Common myeloid progenitor, CD34-positive (primary cell): ENCODE measurements at regions not wholly inside any gene's neighbourhood (a gene's known extent, or its start where the extent isn't known, plus 50 kb on each side); places are given as distances from the start of the nearest gene placed in this dataset.

Experiments
- CTCF ChIA-PET: fragments of 350-600 bp; sonication (Branson Sonifier 250); formaldehyde crosslinking; loops from one replicate; lab custom pipeline; 2021; ENCODE audit warnings: antibody characterized with exemption; lab: Charles Lee
- POLR2A ChIA-PET: fragments of 350-600 bp; sonication (Branson Sonifier 250); formaldehyde crosslinking; loops from one replicate; lab custom pipeline; 2021; ENCODE audit warnings: antibody characterized with exemption; lab: Charles Lee
- DNase-seq, 3 donors: peaks; one replicate each; pipeline versions ENCODE4 v3.0.0 to v3.0.0-alpha.2; 2013
- H3K27ac ChIP-seq, 2 experiments: 1 replicate in 1 of 2; 2 replicates in 1 of 2; pipeline ENCODE4 v1.7.0; 2013; ENCODE audit warnings: inconsistent platforms in 2 of 2, low read length in 2 of 2, mild to moderate bottlenecking in 2 of 2, low read depth in 1 of 2, moderate library complexity in 1 of 2; ENCODE audit not compliant: severe bottlenecking in 2 of 2, insufficient read depth in 1 of 2, poor library complexity in 1 of 2
- H3K27me3 ChIP-seq, 5 experiments: replicated peaks in 2 of 5; 1 replicate in 3 of 5; 2 replicates in 2 of 5; pipeline versions ENCODE4 v1.6.1 to v1.7.0; 2013; ENCODE audit warnings: low read length in 4 of 5, mild to moderate bottlenecking in 2 of 5, moderate library complexity in 2 of 5, inconsistent platforms in 1 of 5; ENCODE audit not compliant: insufficient read depth in 5 of 5, control insufficient read depth in 4 of 5
- H3K36me3 ChIP-seq, 4 experiments: 1 replicate in 2 of 4; 2 replicates in 2 of 4; pipeline versions ENCODE4 v1.6.1 to v1.7.0; 2013; ENCODE audit warnings: low read length in 3 of 4, control low read depth in 1 of 4, mild to moderate bottlenecking in 1 of 4; ENCODE audit not compliant: control insufficient read depth in 4 of 4, insufficient read depth in 4 of 4
- H3K4me1 ChIP-seq, 4 experiments: 1 replicate in 3 of 4; 2 replicates in 1 of 4; pipeline versions ENCODE4 v1.6.1 to v1.7.1; 2013; ENCODE audit warnings: low read length in 3 of 4, mild to moderate bottlenecking in 3 of 4, control low read depth in 1 of 4, inconsistent platforms in 1 of 4, moderate library complexity in 1 of 4; ENCODE audit not compliant: control insufficient read depth in 4 of 4, insufficient read depth in 4 of 4; ENCODE audit errors: control extremely low read depth in 1 of 4
- H3K4me3 ChIP-seq, 7 experiments: 1 replicate in 4 of 7; 2 replicates in 3 of 7; pipeline versions ENCODE4 v1.5.1 to v1.7.0; 2013; ENCODE audit warnings: mild to moderate bottlenecking in 7 of 7, low read length in 6 of 7, moderate library complexity in 6 of 7, inconsistent platforms in 2 of 7, low read depth in 2 of 7, control low read depth in 1 of 7; ENCODE audit not compliant: insufficient read depth in 4 of 7, control insufficient read depth in 1 of 7; ENCODE audit errors: extremely low read depth in 1 of 7
- H3K9me3 ChIP-seq, 5 experiments: 1 replicate in 4 of 5; 2 replicates in 1 of 5; pipeline versions ENCODE4 v1.6.1 to v1.7.1; 2013; ENCODE audit warnings: low read length in 4 of 5, mild to moderate bottlenecking in 2 of 5, inconsistent platforms in 1 of 5, low read depth in 1 of 5, moderate library complexity in 1 of 5; ENCODE audit not compliant: control insufficient read depth in 4 of 5, insufficient read depth in 2 of 5; ENCODE audit errors: control extremely low read depth in 1 of 5
- WGBS: methylation state at CpG from one replicate; pipeline ENCODE4 v1.1.5; 2013; ENCODE audit not compliant: insufficient coverage; 5-methylcytosine and 5-hydroxymethylcytosine counted together

DNA sequence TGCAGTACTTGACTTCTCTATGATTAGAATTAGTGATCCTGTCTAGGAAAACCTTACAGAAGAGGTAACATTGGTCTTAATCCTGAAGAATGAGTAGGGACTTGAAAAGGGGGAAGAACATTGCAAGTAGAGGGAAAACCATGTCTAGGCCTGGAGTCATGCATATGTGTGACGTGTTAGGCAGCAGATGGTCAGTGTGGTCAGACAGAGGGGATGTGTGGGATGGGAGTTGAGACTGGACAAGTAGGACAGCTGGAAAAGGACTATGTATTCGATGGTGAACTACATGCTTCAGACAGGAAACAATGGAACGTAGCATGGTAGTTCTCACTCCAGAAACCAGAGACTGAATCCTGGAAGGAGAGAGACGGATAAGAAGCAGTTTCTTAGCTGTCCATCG, 235.6 kb upstream of the LRTM1 start:
- no peaks in the 10 kb centered on the region for H3K27me3 ChIP-seq
- H3K27ac ChIP-seq: no peak overlapping the region
- no peak overlapping the region for H3K4me3 ChIP-seq
- ChIA-PET CTCF (no interaction called here), POLR2A (no interaction called here)
- DNase-seq: no peak
- H3K36me3 ChIP-seq: no peaks in the 10 kb centered on the region
- H3K9me3 ChIP-seq: no peaks in the 10 kb centered on the region
- no peaks in the 10 kb centered on the region for H3K4me1 ChIP-seq
- WGBS: 94% methylated on average over 4 of the region's 5 CpGs

GRCh38 chr3:55162031-55162795, 234.4 kb upstream of the LRTM1 start:
- no peaks in the 10 kb centered on the region for H3K9me3 ChIP-seq
- H3K4me3 ChIP-seq: no peak overlapping the region
- H3K27ac ChIP-seq: no peak overlapping the region
- no peaks in the 10 kb centered on the region for H3K4me1 ChIP-seq
- ChIA-PET POLR2A (no interaction called here), CTCF (no interaction called here)
- no peaks in the 10 kb centered on the region for H3K36me3 ChIP-seq
- WGBS: 70% methylated on average over 3 of the region's 3 CpGs
- DNase-seq: no peak
- no peaks in the 10 kb centered on the region for H3K27me3 ChIP-seq

DNA sequence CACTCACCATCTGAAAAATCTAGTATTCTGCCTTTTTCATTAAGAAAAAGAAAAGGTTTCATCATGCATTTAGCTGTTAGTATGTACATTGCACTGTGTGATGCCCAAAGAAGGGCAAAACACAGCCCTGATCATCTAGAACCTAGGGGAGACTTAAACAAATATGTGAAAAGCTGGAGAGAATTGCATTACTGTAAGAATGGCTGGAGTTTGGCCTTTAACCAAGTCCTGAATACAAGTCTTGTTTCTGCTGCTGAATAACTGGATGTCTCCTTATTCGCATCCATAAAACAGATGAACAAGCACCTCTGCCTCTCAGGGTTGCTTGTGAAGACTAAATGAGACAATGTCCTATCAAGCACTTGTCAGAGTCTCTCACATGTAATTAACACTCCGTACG, 233.4 kb upstream of the LRTM1 start:
- H3K27me3 ChIP-seq: no peaks in the 10 kb centered on the region
- no peaks in the 10 kb centered on the region for H3K9me3 ChIP-seq
- H3K4me1 ChIP-seq: no peaks in the 10 kb centered on the region
- CTCF ChIA-PET: no interaction called here
- POLR2A ChIA-PET: interaction anchor here (0.9 kb wide), 1 partner anchor 98 kb away, joined by 3 read pairs; no protein-coding TSS in a partner anchor
- WGBS: no CpG with 5 or more reads among the region's 3 CpGs
- no peak overlapping the region for H3K4me3 ChIP-seq
- no peaks in the 10 kb centered on the region for H3K36me3 ChIP-seq
- no peak overlapping the region for H3K27ac ChIP-seq
- no peak for DNase-seq

DNA sequence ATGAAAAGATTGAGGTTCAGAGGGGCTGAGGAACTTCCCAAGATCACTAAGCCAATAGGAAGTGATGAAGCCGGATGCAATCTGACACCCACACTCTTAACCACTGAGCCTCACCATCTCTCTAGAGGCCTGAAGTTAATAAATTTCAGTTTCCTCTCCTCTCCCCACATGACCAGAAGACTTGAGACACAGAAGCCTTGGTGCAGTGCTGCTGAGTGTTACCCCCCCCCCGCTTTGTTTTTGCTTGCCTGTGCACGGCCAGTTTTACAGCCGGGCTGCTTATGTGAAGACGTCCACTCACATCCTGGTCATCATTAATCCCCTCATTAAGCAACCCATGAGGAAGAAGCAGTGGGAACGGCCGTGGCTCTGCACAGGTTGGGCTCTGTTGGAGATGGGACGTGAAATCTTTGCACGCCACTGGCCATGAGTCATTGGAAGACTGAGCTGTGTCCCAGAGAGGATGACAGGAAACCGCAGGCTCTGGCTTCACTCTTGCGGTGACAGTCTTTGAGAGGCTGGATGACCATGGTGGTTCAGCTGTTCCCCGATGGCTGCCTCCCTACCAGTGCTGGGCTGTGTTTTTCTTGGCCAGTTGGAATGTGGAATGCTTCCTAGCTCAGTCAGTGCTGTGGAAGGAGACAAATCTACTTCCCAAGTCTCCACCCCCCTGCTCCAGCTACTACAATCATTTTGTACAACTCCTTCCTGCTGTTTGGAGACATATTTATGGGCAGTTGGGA, 232.6 kb upstream of the LRTM1 start:
- Histone ChIP-seq H3K27me3 (no peaks in the 10 kb centered on the region), H3K4me3 (no peak overlapping the region), H3K4me1 (no peaks in the 10 kb centered on the region), H3K9me3 (no peaks in the 10 kb centered on the region), H3K27ac (no peak overlapping the region), H3K36me3 (no peaks in the 10 kb centered on the region)
- DNase-seq: no peak
- 67% methylated on average over 5 of the region's 12 CpGs for WGBS
- POLR2A ChIA-PET: interaction anchor here (0.9 kb wide), 1 partner anchor 97 kb away, joined by 3 read pairs; no protein-coding TSS in a partner anchor
- CTCF ChIA-PET: no interaction called here

GRCh38 chr3:55159711-55160110, 231.9 kb upstream of the LRTM1 start:
- H3K9me3 ChIP-seq: no peaks in the 10 kb centered on the region
- H3K4me1 ChIP-seq: no peaks in the 10 kb centered on the region
- H3K27me3 ChIP-seq: no peaks in the 10 kb centered on the region
- no peak overlapping the region for H3K4me3 ChIP-seq
- H3K27ac ChIP-seq: no peak overlapping the region
- ChIA-PET CTCF (no interaction called here), POLR2A (no interaction called here)
- WGBS: no CpG with 5 or more reads among the region's 2 CpGs
- H3K36me3 ChIP-seq: no peaks in the 10 kb centered on the region
- DNase-seq: no peak

DNA sequence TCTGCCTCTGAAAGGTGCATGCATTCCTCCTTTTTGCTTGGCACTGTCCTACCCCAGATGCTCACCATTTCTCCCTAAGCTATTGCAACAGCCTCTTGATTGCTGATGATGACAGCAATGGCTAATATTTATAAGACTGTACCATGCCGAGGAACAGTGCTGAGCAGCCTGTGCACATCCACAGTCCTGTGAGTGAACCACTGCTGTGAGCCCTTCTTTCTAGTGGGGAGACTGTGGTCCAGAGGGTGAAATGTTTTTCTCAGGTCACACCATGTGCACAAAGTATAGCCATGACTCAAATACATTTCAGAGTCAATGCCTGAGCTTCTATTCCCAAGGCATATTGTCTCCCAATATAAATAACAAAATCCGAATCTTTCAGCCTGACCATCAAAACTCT, 231.2 kb upstream of the LRTM1 start:
- Histone ChIP-seq H3K27ac (no peak overlapping the region), H3K36me3 (no peaks in the 10 kb centered on the region), H3K27me3 (no peaks in the 10 kb centered on the region), H3K4me3 (no peak overlapping the region), H3K4me1 (no peaks in the 10 kb centered on the region), H3K9me3 (no peaks in the 10 kb centered on the region)
- CTCF ChIA-PET: no interaction called here
- WGBS: 100% methylated on average over 2 of the region's 2 CpGs
- POLR2A ChIA-PET: no interaction called here
- no peak for DNase-seq

DNA sequence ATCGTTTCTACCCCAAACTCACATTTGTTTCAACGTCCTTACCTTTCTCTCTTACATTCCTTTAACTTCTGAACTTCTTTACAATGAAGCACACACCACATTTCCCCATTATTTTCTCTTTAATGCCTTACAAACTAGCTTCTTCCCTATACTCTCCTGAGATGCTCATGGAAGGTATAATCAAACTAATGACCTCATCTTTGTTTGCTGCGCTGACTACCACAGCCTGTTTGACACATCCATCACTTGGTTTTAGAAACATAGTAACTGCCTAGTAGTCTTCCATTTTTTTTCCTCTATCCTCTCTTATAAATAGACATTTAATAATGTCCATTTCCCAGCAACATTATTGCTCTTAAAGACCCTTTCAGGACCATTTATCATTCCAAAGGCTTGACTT, 230.5 kb upstream of the LRTM1 start:
- 92% methylated on average over 3 of the region's 3 CpGs for WGBS
- Histone ChIP-seq H3K4me1 (no peaks in the 10 kb centered on the region), H3K9me3 (no peaks in the 10 kb centered on the region), H3K36me3 (no peaks in the 10 kb centered on the region), H3K27ac (no peak overlapping the region), H3K4me3 (no peak overlapping the region), H3K27me3 (no peaks in the 10 kb centered on the region)
- POLR2A ChIA-PET: no interaction called here
- CTCF ChIA-PET: no interaction called here
- DNase-seq: no peak
